Tongue (tissue), 1 donor: ENCODE measurements at regions not wholly inside any gene's neighbourhood (a gene's known extent, or its start where the extent isn't known, plus 50 kb on each side); places are given as distances from the start of the nearest gene placed in this dataset.
"Not testable (repeated sequence)": the region's sequence is repeated elsewhere in the genome, so short reads cannot be mapped to it uniquely, and the experiment has no call there.

Experiments
- DNase-seq: peaks from one replicate; pipeline ENCODE4 v3.0.0-alpha.2; 2015

GRCh38 chr9:6103911-6104310 lies 88.5 kb upstream of the RANBP6 start:
- DNase-seq: not testable (repeated sequence)

- DNase-seq: not testable (repeated sequence)
Observed at GRCh38 chr9:6102336-6102987, 87.0 kb upstream of the RANBP6 start.

- DNase-seq: not testable (repeated sequence)
Observed at GRCh38 chr9:6101725-6102124, 86.3 kb upstream of the RANBP6 start.

GRCh38 chr9:6099346-6099745 lies 83.9 kb upstream of the RANBP6 start:
- DNase-seq: not testable (repeated sequence)

- no peak for DNase-seq
Observed at GRCh38 chr9:6098431-6098830, 83.0 kb upstream of the RANBP6 start.

- DNase-seq: no peak
Observed at GRCh38 chr9:6096821-6097220, 81.4 kb upstream of the RANBP6 start.

- no peak for DNase-seq
Observed at GRCh38 chr9:6090277-6091210, 75.1 kb upstream of the RANBP6 start.

GRCh38 chr9:6089300-6089699 lies 73.9 kb upstream of the RANBP6 start:
- DNase-seq: no peak

- no peak for DNase-seq
Observed at GRCh38 chr9:6086006-6086655, 70.7 kb upstream of the RANBP6 start.

- peak; percentile 95 for DNase-seq
Observed at GRCh38 chr9:6080154-6080716, 64.8 kb upstream of the RANBP6 start.

GRCh38 chr9:6079386-6079785 lies 64.0 kb upstream of the RANBP6 start:
- DNase-seq: no peak

GRCh38 chr9:6078382-6079105 lies 63.1 kb upstream of the RANBP6 start:
- DNase-seq: no peak

GRCh38 chr9:6076851-6077250 lies 61.4 kb upstream of the RANBP6 start:
- DNase-seq: no peak

GRCh38 chr9:6073731-6074130 lies 58.3 kb upstream of the RANBP6 start:
- DNase-seq: no peak

- no peak for DNase-seq
Observed at GRCh38 chr9:6072865-6073264, 57.4 kb upstream of the RANBP6 start.

- no peak for DNase-seq
Observed at GRCh38 chr9:6072453-6072852, 57.0 kb upstream of the RANBP6 start.

GRCh38 chr9:6068983-6069382 lies 53.6 kb upstream of the RANBP6 start:
- no peak for DNase-seq

GRCh38 chr9:6067426-6067825 lies 52.0 kb upstream of the RANBP6 start:
- no peak for DNase-seq
